ENCODE measurements at regions not wholly inside any gene's neighbourhood (a gene's known extent, or its start where the extent isn't known, plus 50 kb on each side); places are given as distances from the start of the nearest gene placed in this dataset.
"Not testable (repeated sequence)": the region's sequence is repeated elsewhere in the genome, so short reads cannot be mapped to it uniquely, and the experiment has no call there.

GRCh38 chr1:29683472-29683871, 447.1 kb downstream of the PTPRU start:
- TF ChIP-seq, protein P1, sequence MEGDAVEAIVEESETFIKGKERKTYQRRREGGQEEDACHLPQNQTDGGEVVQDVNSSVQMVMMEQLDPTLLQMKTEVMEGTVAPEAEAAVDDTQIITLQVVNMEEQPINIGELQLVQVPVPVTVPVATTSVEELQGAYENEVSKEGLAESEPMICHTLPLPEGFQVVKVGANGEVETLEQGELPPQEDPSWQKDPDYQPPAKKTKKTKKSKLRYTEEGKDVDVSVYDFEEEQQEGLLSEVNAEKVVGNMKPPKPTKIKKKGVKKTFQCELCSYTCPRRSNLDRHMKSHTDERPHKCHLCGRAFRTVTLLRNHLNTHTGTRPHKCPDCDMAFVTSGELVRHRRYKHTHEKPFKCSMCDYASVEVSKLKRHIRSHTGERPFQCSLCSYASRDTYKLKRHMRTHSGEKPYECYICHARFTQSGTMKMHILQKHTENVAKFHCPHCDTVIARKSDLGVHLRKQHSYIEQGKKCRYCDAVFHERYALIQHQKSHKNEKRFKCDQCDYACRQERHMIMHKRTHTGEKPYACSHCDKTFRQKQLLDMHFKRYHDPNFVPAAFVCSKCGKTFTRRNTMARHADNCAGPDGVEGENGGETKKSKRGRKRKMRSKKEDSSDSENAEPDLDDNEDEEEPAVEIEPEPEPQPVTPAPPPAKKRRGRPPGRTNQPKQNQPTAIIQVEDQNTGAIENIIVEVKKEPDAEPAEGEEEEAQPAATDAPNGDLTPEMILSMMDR (IDR thresholded peaks at IDR 0.05; ENCODE audit: borderline replicate concordance, insufficient read depth, low read depth, low read length), result no peak
- H3K4me3 ChIP-seq (ENCODE audit: low read depth, low read length), result no peak overlapping the region

DNA sequence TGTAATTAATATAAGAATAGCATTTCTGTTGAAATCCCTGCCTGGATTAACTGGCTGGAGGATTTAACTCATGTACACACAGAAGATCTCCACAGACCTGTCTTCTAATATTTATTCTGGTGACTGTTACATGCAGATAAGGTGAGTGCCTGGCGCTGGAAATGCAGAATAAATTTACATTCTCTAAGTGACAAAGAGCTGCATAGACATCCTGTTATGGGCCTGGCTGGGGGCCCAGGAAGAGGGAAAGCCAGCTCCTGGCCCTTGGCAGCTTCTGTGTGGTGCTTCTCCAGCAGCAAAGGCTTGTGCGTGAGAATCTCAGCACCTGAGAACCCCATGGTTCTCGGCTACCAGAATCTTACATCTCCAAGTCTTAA, 446.6 kb downstream of the PTPRU start:
- no peak overlapping the region for H3K4me3 ChIP-seq (ENCODE audit: low read depth, low read length)
- TF ChIP-seq, protein P1 (IDR thresholded peaks at IDR 0.05; ENCODE audit: borderline replicate concordance, insufficient read depth, low read depth, low read length), result no peak

- TF ChIP-seq, protein P1 (IDR thresholded peaks at IDR 0.05; ENCODE audit: borderline replicate concordance, insufficient read depth, low read depth, low read length), result no peak
- no peak overlapping the region for H3K4me3 ChIP-seq (ENCODE audit: low read depth, low read length)
These were observed 446.0 kb downstream of the PTPRU start for GRCh38 chr1:29682171-29682918.

DNA sequence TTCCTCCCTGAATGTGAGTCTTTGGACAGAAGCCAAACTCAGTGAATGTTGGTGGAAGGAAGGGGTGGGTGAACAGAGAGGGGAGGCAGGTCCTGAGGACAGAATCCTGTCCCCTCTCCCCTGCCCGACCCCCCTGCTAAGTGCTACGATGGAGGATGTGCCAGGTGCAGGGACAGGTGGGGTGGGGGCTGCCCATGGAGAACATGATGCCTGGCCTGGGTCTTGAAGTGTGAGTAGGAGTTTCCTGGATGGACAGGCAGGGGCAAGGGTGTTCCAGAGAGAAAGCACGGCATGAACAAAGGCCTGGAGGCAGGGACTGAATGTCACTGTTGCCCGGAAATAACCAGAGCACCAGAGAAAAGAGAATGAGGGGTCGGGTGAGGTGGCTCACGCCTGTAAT, 445.1 kb downstream of the PTPRU start:
- not testable (repeated sequence) for H3K4me3 ChIP-seq (ENCODE audit: low read depth, low read length)

DNA sequence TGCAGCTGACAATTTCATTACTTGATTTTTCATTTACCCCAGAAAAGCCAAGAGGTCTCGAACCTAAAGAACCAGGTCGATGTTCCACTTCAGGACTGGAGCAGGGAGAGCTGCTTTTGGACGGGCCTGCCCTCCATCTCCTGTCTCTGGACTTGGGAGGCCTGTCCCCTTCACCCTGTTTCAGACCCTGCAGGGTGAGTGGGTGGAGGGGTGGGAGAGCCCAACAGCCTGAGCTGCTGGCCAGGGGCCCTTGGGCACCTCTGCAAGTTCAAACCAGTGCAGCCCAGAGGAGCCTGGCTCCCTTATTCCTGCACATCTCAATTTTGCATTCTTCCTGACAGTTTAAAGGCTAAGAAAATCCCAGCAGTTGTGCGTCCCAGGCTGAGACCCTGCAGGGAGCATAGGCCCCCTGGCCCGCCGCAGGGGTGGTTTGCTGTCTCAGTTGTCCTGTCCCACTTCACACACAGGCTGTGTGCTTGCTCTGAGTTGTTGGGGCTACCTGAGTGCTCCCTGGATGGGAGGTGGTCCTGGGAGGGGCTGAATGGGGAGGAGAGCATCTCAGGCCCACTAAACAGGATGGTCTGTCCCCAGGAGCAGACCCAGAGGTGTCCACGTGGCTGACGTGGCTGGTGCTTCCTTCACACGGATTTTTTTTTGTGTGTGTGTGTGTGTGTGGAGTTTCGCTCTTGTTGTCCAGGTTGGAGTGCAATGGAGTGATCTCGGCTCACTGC, 443.7 kb downstream of the PTPRU start:
- TF ChIP-seq, protein P1 (IDR thresholded peaks at IDR 0.05; ENCODE audit: borderline replicate concordance, insufficient read depth, low read depth, low read length), result no peak
- no peak overlapping the region for H3K4me3 ChIP-seq (ENCODE audit: low read depth, low read length)

DNA sequence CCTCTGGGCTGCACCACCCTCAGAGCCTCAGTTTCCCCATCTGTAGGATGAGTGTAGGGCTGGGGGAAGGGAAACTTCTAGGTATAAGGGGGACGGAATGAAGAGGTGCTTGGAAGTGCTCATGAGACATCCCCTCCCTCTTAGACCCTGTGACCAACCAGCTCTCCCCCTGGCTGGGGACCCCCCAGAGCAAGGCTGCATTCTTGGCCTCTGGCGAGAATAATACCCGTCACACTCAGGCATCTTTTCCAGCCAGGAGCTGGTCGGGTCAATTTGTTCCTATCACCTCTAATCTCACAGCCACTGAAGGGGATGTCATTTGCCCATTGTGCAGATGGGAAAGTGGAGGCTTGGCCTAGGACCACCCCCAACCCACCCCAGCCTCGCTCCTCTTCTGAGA, 443.0 kb downstream of the PTPRU start:
- H3K4me3 ChIP-seq (ENCODE audit: low read depth, low read length), result no peak overlapping the region
- TF ChIP-seq, protein P1 (IDR thresholded peaks at IDR 0.05; ENCODE audit: borderline replicate concordance, insufficient read depth, low read depth, low read length), result no peak

DNA sequence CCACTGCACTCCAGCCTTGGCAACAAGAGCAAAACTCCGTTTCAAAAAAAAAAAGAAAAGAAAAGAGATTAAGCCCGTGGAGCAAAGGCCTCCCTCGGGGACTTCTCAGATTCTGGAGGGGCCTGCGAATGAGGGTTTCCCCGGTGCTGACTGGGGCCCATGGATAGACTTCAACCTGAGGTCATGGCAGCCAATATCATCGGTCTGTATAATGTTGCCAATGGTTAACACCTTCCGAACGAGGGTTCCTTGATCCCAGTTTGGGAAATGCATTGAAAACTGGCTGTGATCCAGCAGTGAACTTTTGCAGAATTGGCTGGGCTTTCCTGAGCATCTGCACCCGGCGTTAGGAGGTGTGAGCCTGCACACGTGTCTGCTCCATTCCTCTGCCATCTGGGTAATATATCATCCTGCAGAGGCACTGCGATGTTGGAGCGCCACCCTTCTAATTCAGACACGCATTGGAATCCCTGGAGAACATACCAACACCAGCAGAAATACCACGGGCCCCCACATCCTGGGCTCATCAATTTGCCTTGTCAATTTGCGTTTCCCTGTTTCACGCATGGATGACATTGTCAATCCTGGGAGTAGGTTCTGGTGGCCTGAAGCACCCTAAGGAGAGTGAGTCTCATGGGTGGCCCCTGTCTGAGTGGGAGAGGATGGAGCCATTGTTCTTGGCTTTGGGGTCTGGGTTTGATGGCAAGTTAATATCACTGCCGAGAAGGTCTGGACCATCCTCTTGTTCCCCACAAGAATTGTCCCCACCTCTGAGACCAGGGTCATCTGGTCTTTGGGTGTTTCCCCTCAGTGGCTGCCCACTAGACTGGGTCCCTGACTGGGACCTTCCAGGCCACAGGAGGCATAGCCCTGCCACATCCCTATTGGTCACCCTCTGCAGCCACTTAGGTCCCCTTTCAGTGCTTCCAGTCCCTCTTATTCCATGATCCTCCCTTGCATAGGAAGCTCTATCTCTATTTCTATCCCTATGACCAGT, 441.0 kb downstream of the PTPRU start:
- no peak overlapping the region for H3K4me3 ChIP-seq (ENCODE audit: low read depth, low read length)
- TF ChIP-seq, protein P1 (IDR thresholded peaks at IDR 0.05; ENCODE audit: borderline replicate concordance, insufficient read depth, low read depth, low read length), result no peak

All from GM12875 (cell line).